IMR-90 (cell line): ENCODE measurements at regions not wholly inside any gene's neighbourhood (a gene's known extent, or its start where the extent isn't known, plus 50 kb on each side); places are given as distances from the start of the nearest gene placed in this dataset.

Experiments used
- BHLHE40 ChIP-seq: fragments of 150-350 bp; IDR thresholded peaks from 2 replicates; pipeline ENCODE4 v1.6.1; 2016; ENCODE audit warnings: mild to moderate bottlenecking, low read depth, low read length
- CEBPB ChIP-seq: IDR thresholded peaks from 2 replicates; pipeline ENCODE4 v1.6.1; 2012; ENCODE audit warnings: low read depth, low read length, improper control_type of control experiment
- CHD1 ChIP-seq: IDR thresholded peaks from 2 replicates; pipeline ENCODE4 v1.6.1; 2012; ENCODE audit warnings: low read depth, low read length, improper control_type of control experiment
- CTCF ChIP-seq: conservative IDR thresholded peaks from 2 replicates; pipeline ENCODE4 v1.5.1; 2012; ENCODE audit warnings: mild to moderate bottlenecking, low read depth, low read length, improper control_type of control experiment
- ELK1 ChIP-seq: fragments of 150-350 bp; IDR thresholded peaks from 2 replicates; pipeline ENCODE4 v1.6.1; 2016; ENCODE audit warnings: low read depth, mild to moderate bottlenecking, low read length, moderate library complexity, borderline replicate concordance
- FOS ChIP-seq: fragments of 150-350 bp; IDR thresholded peaks from 2 replicates; pipeline ENCODE4 v1.6.1; 2016; ENCODE audit warnings: low read depth, low read length
- MAZ ChIP-seq: IDR thresholded peaks from 2 replicates; pipeline ENCODE4 v1.6.1; 2012; ENCODE audit warnings: low read depth, mild to moderate bottlenecking, low read length, improper control_type of control experiment, moderate library complexity, borderline replicate concordance
- MXI1 ChIP-seq: IDR thresholded peaks from 2 replicates; pipeline ENCODE4 v1.6.1; 2012; ENCODE audit warnings: low read depth, mild to moderate bottlenecking, low read length, moderate library complexity, borderline replicate concordance
- NFE2L2 ChIP-seq: fragments of 150-350 bp; IDR thresholded peaks from 2 replicates; pipeline ENCODE4 v1.6.1; 2016; ENCODE audit warnings: low read depth, mild to moderate bottlenecking, low read length
- POLR2A ChIP-seq: IDR thresholded peaks from 2 replicates; pipeline ENCODE4 v1.6.1; 2012; ENCODE audit warnings: mild to moderate bottlenecking, low read depth, low read length
- RAD21 ChIP-seq: IDR thresholded peaks from 2 replicates; pipeline ENCODE4 v1.6.1; 2012; ENCODE audit warnings: low read length, improper control_type of control experiment
- RFX5 ChIP-seq: IDR thresholded peaks from 2 replicates; pipeline ENCODE4 v1.8.0; 2012; ENCODE audit warnings: low read depth, mild to moderate bottlenecking, low read length, moderate library complexity
- SMC3 ChIP-seq: fragments of 150-350 bp; IDR thresholded peaks from 2 replicates; pipeline ENCODE4 v1.6.1; 2016; ENCODE audit warnings: low read depth, mild to moderate bottlenecking, antibody characterized with exemption, low read length, moderate library complexity
- TF ChIP-seq, protein P1 (sequence below): fragments of 150-350 bp; IDR thresholded peaks from 2 replicates; pipeline ENCODE4 v1.6.1; 2017; ENCODE audit warnings: mild to moderate bottlenecking, antibody characterized with exemption, low read length, low read depth

GRCh38 chr6:112443179-112444065, 96.3 kb downstream of the RFPL4B start:
- no peak for TF ChIP-seq NFE2L2
- no peak for TF ChIP-seq POLR2A
- TF ChIP-seq MXI1 = no peak
- no peak for TF ChIP-seq RAD21
- TF ChIP-seq CTCF = no peak
- TF ChIP-seq ELK1 = no peak
- TF ChIP-seq SMC3 = no peak
- TF ChIP-seq, protein P1, sequence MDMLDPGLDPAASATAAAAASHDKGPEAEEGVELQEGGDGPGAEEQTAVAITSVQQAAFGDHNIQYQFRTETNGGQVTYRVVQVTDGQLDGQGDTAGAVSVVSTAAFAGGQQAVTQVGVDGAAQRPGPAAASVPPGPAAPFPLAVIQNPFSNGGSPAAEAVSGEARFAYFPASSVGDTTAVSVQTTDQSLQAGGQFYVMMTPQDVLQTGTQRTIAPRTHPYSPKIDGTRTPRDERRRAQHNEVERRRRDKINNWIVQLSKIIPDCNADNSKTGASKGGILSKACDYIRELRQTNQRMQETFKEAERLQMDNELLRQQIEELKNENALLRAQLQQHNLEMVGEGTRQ = no peak
- no peak for TF ChIP-seq BHLHE40
- TF ChIP-seq RFX5 = no peak
- no peak for TF ChIP-seq FOS
- TF ChIP-seq MAZ = no peak
- TF ChIP-seq CHD1 = no peak
- peak; percentile 75 for TF ChIP-seq CEBPB
